Mesendoderm (in vitro differentiated cells): ENCODE measurements at regions not wholly inside any gene's neighbourhood (a gene's known extent, or its start where the extent isn't known, plus 50 kb on each side); places are given as distances from the start of the nearest gene placed in this dataset.

Experiments
- DNase-seq: peaks from one replicate; pipeline ENCODE4 v3.0.0; 2013
- H2AK5ac ChIP-seq: 2 replicates; pipeline ENCODE4 v1.6.1; 2013; ENCODE audit warnings: low read length, inconsistent platforms
- H2BK120ac ChIP-seq: 2 replicates; pipeline ENCODE4 v1.6.1; 2013; ENCODE audit warnings: low read depth, mild to moderate bottlenecking, low read length, moderate library complexity, mixed read lengths
- H2BK15ac ChIP-seq: replicated peaks from 2 replicates; pipeline ENCODE4 v1.6.1; 2013; ENCODE audit warnings: low read depth, mild to moderate bottlenecking, moderate library complexity
- H2BK5ac ChIP-seq: 2 replicates; pipeline ENCODE4 v1.6.1; 2013; ENCODE audit warnings: low read length, inconsistent platforms
- H3K18ac ChIP-seq: 2 replicates; pipeline ENCODE4 v1.6.1; 2013; ENCODE audit warnings: mild to moderate bottlenecking, low read length, mixed read lengths
- H3K23ac ChIP-seq: one replicate; pipeline ENCODE4 v1.6.1; 2013; ENCODE audit warnings: low read length
- H3K27ac ChIP-seq: 2 replicates; pipeline ENCODE4 v1.5.1; 2013; ENCODE audit warnings: low read depth, mild to moderate bottlenecking, inconsistent platforms, low read length, moderate library complexity
- H3K27me3 ChIP-seq: 2 replicates; pipeline ENCODE4 v1.6.1; 2013; ENCODE audit warnings: low read length, control low read depth, mild to moderate bottlenecking, inconsistent platforms; ENCODE audit not compliant: insufficient read depth, poor library complexity
- H3K36me3 ChIP-seq: 2 replicates; pipeline ENCODE4 v1.6.1; 2013; ENCODE audit warnings: low read length, inconsistent platforms; ENCODE audit not compliant: control insufficient read depth, insufficient read depth
- H3K4ac ChIP-seq: one replicate; pipeline ENCODE4 v1.6.1; 2013; ENCODE audit warnings: low read depth, mild to moderate bottlenecking, low read length, moderate library complexity
- H3K4me1 ChIP-seq: 2 replicates; pipeline ENCODE4 v1.6.1; 2013; ENCODE audit warnings: low read depth, low read length, inconsistent platforms; ENCODE audit not compliant: control insufficient read depth
- H3K4me2 ChIP-seq: 2 replicates; pipeline ENCODE4 v1.6.1; 2013; ENCODE audit warnings: low read length
- H3K4me3 ChIP-seq: 2 replicates; pipeline ENCODE4 v1.5.1; 2013; ENCODE audit warnings: mild to moderate bottlenecking, low read length
- H3K56ac ChIP-seq: one replicate; pipeline ENCODE4 v1.6.1; 2013; ENCODE audit warnings: low read length
- H3K79me1 ChIP-seq: 2 replicates; pipeline ENCODE4 v1.6.1; 2013; ENCODE audit warnings: low read length, inconsistent platforms
- H3K79me2 ChIP-seq: 2 replicates; pipeline ENCODE4 v1.6.1; 2013; ENCODE audit warnings: mild to moderate bottlenecking, low read length; ENCODE audit not compliant: control insufficient read depth, insufficient read depth
- H3K9ac ChIP-seq: 2 replicates; pipeline ENCODE4 v1.6.1; 2013; ENCODE audit warnings: low read length, inconsistent platforms
- H4K5ac ChIP-seq: one replicate; pipeline ENCODE4 v1.6.1; 2013; ENCODE audit warnings: low read length
- H4K8ac ChIP-seq: one replicate; pipeline ENCODE4 v1.6.1; 2013; ENCODE audit warnings: low read depth, mild to moderate bottlenecking, control low read depth, low read length, moderate library complexity
- WGBS: extraction: QIAGEN DNeasy Blood & Tissue Kit; methylation state at CpG from one replicate; pipeline ENCODE4 v1.1.7; 2013; ENCODE audit warnings: low lambda C conversion rate, missing lambda C conversion rate; ENCODE audit not compliant: insufficient coverage; ENCODE audit errors: extremely low coverage; 5-methylcytosine and 5-hydroxymethylcytosine counted together

GRCh38 chr5:172525307-172525995, 71.1 kb upstream of the SH3PXD2B start:
- Histone ChIP-seq H3K79me2 (no peaks in the 10 kb centered on the region), H2BK120ac (no peak overlapping the region), H3K9ac (no peak overlapping the region), H3K79me1 (no peaks in the 10 kb centered on the region), H3K36me3 (no peaks in the 10 kb centered on the region), H3K27ac (no peak overlapping the region), H3K4me1 (no peaks in the 10 kb centered on the region), H3K27me3 (no peaks in the 10 kb centered on the region), H2AK5ac (no peak overlapping the region), H2BK5ac (no peak overlapping the region), H3K4me2 (no peak overlapping the region), H3K18ac (no peak overlapping the region), H3K4me3 (no peak overlapping the region), H4K5ac (no peak overlapping the region), H3K23ac (no peak overlapping the region), H3K56ac (no peak overlapping the region), H3K4ac (no peak overlapping the region), H2BK15ac (no peak overlapping the region), H4K8ac (no peak overlapping the region)
- no peak for DNase-seq
- no CpG with 5 or more reads among the region's 5 CpGs for WGBS

GRCh38 chr5:172524573-172525021, 70.3 kb upstream of the SH3PXD2B start:
- Histone ChIP-seq H3K18ac (no peak overlapping the region), H3K79me2 (no peaks in the 10 kb centered on the region), H3K36me3 (no peaks in the 10 kb centered on the region), H3K4me1 (no peaks in the 10 kb centered on the region), H2AK5ac (no peak overlapping the region), H2BK120ac (no peak overlapping the region), H3K27ac (no peak overlapping the region), H2BK5ac (no peak overlapping the region), H4K8ac (no peak overlapping the region), H3K4ac (no peak overlapping the region), H3K27me3 (no peaks in the 10 kb centered on the region), H3K9ac (no peak overlapping the region), H2BK15ac (no peak overlapping the region), H3K4me2 (no peak overlapping the region), H3K23ac (no peak overlapping the region), H3K56ac (no peak overlapping the region), H4K5ac (no peak overlapping the region), H3K4me3 (no peak overlapping the region), H3K79me1 (no peaks in the 10 kb centered on the region)
- no peak for DNase-seq
- no CpG with 5 or more reads among the region's 6 CpGs for WGBS

- Histone ChIP-seq H2AK5ac (no peak overlapping the region), H3K36me3 (no peaks in the 10 kb centered on the region), H3K27ac (no peak overlapping the region), H3K4ac (no peak overlapping the region), H2BK15ac (no peak overlapping the region), H3K79me2 (no peaks in the 10 kb centered on the region), H2BK120ac (no peak overlapping the region), H3K4me1 (no peaks in the 10 kb centered on the region), H3K27me3 (no peaks in the 10 kb centered on the region), H4K5ac (no peak overlapping the region), H3K4me3 (no peak overlapping the region), H3K79me1 (no peaks in the 10 kb centered on the region), H4K8ac (no peak overlapping the region), H2BK5ac (no peak overlapping the region), H3K9ac (no peak overlapping the region), H3K23ac (no peak overlapping the region), H3K18ac (no peak overlapping the region), H3K56ac (no peak overlapping the region), H3K4me2 (no peak overlapping the region)
- WGBS = no CpG with 5 or more reads among the region's 6 CpGs
- DNase-seq = no peak
Observed at GRCh38 chr5:172523146-172523745, 68.9 kb upstream of the SH3PXD2B start.

- no peak overlapping the region for H3K9ac ChIP-seq
- no peak overlapping the region for H3K23ac ChIP-seq
- H3K4me3 ChIP-seq = no peak overlapping the region
- H2BK120ac ChIP-seq = no peak overlapping the region
- H3K79me2 ChIP-seq = no peaks in the 10 kb centered on the region
- H3K4me2 ChIP-seq = no peak overlapping the region
- no peak overlapping the region for H4K5ac ChIP-seq
- H3K56ac ChIP-seq = no peak overlapping the region
- no peaks in the 10 kb centered on the region for H3K27me3 ChIP-seq
- no peak overlapping the region for H4K8ac ChIP-seq
- H2BK5ac ChIP-seq = no peak overlapping the region
- DNase-seq = no peak
- H3K18ac ChIP-seq = no peak overlapping the region
- no peak overlapping the region for H2AK5ac ChIP-seq
- H2BK15ac ChIP-seq = no peak overlapping the region
- no peaks in the 10 kb centered on the region for H3K4me1 ChIP-seq
- no peaks in the 10 kb centered on the region for H3K79me1 ChIP-seq
- H3K4ac ChIP-seq = no peak overlapping the region
- H3K27ac ChIP-seq = no peak overlapping the region
- no CpG with 5 or more reads among the region's 3 CpGs for WGBS
- H3K36me3 ChIP-seq = no peaks in the 10 kb centered on the region
Observed at GRCh38 chr5:172521338-172521932, 67.1 kb upstream of the SH3PXD2B start.

- Histone ChIP-seq H3K27me3 (no peaks in the 10 kb centered on the region), H3K4ac (no peak overlapping the region), H4K8ac (no peak overlapping the region), H3K4me2 (no peak overlapping the region), H2BK15ac (no peak overlapping the region), H3K27ac (no peak overlapping the region), H3K9ac (no peak overlapping the region), H3K79me1 (no peaks in the 10 kb centered on the region), H3K4me3 (no peak overlapping the region), H3K18ac (no peak overlapping the region), H3K36me3 (no peaks in the 10 kb centered on the region), H3K4me1 (no peaks in the 10 kb centered on the region), H3K56ac (no peak overlapping the region), H3K79me2 (no peaks in the 10 kb centered on the region), H2AK5ac (no peak overlapping the region), H2BK5ac (no peak overlapping the region), H3K23ac (no peak overlapping the region), H4K5ac (no peak overlapping the region), H2BK120ac (no peak overlapping the region)
- DNase-seq = no peak
Observed at GRCh38 chr5:172511952-172512351, 57.6 kb upstream of the SH3PXD2B start.
